Activated CD4-positive, alpha-beta T cell treated with anti-CD3 and anti-CD28 coated beads for 36 hours (primary cell): ENCODE measurements at regions not wholly inside any gene's neighbourhood (a gene's known extent, or its start where the extent isn't known, plus 50 kb on each side); places are given as distances from the start of the nearest gene placed in this dataset.
"Not testable (repeated sequence)": the region's sequence is repeated elsewhere in the genome, so short reads cannot be mapped to it uniquely, and the experiment has no call there.

Source experiments
- ATAC-seq: fragments of 200-7000 bp; cut with Tn5 transposase; one replicate; pipeline ENCODE4 v1.10.0; 2021; ENCODE audit warnings: mild to moderate bottlenecking, moderate library complexity
- CTCF ChIA-PET: fragments of 350-600 bp; sonication (Branson Sonifier 250); formaldehyde crosslinking; loops from one replicate; lab custom pipeline; 2021; ENCODE audit warnings: antibody characterized with exemption; lab: Charles Lee
- POLR2A ChIA-PET: fragments of 350-600 bp; sonication (Branson Sonifier 250); formaldehyde crosslinking; loops from one replicate; lab custom pipeline; 2021; ENCODE audit warnings: antibody characterized with exemption, inconsistent platforms; lab: Charles Lee
- DNase-seq: peaks from one replicate; pipeline ENCODE4 v3.0.0-alpha.2; 2020
- H3K27ac Mint-ChIP-seq: one replicate; pipeline ENCODE4 v1.8.0; 2021; ENCODE audit warnings: mixed read lengths
- H3K27me3 Mint-ChIP-seq: one replicate; pipeline ENCODE4 v1.8.0; 2021; ENCODE audit warnings: mixed read lengths
- H3K36me3 Mint-ChIP-seq: one replicate; pipeline ENCODE4 v1.8.0; 2021; ENCODE audit warnings: low read depth, mixed read lengths
- H3K4me1 Mint-ChIP-seq: one replicate; pipeline ENCODE4 v1.8.0; 2021; ENCODE audit warnings: mixed read lengths
- H3K4me3 Mint-ChIP-seq: one replicate; pipeline ENCODE4 v1.8.0; 2021; ENCODE audit warnings: mild to moderate bottlenecking, moderate library complexity, mixed read lengths
- H3K9me3 Mint-ChIP-seq: one replicate; pipeline ENCODE4 v1.8.0; 2021; ENCODE audit warnings: low read depth, mixed read lengths
- intact Hi-C, 2 experiments: fragments of 100-400 bp; cut with DNase I in 1 of 2; cut with micrococcal nuclease in 1 of 2; formaldehyde crosslinking; loops; one replicate each; pipeline versions ENCODE4 v1.14.2 to v1.15.1; 2022 to 2024; cut with DNase I, micrococcal nuclease

DNA sequence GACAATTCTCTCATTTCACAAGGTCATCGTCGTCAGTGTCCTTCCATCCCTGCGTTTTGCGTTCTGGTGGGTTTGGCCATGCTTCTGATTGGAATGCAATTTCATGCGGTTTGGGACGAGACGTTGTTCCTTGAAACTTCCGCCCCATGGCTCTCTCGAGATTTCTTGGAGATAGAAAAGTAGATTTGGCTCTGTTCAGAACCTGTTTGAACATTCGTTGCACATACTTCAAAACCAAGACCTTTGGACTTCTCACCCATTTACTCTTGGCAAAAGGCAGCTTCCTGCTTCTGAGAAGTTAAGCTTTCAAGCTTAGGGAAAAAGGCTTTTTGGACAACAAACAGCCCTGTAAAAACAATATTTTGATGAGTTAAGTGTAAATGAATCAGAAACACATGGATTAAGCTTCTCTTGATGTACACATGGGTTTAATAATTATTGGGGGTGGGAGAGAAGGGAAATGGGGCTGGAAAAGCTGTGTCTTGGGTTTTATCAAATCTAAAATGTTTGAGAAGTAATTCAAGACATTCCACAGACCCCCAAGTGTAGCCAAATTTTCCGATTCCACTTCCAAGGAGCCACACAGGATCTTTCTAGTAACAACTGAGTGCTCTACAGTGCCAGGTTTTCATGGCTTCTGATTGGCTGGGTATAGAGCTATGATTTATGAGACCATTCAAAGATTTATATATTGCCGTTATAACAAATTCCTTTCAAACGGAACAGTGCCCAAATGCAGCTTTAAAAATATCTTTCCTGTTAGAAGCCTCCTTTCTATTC is 467.2 kb downstream of the MED13L start:
- Mint-ChIP-seq H3K4me1 (no peaks in the 10 kb centered on the region), H3K4me3 (no peak overlapping the region), H3K27ac (no peak overlapping the region), H3K36me3 (no peaks in the 10 kb centered on the region), H3K27me3 (peaks cover 14% of the 10 kb centered on the region), H3K9me3 (peaks cover 6% of the 10 kb centered on the region)
- POLR2A ChIA-PET = no interaction called here
- ATAC-seq = no peak
- CTCF ChIA-PET = no interaction called here
- intact Hi-C loops = no loop called here
- DNase-seq = no peak

DNA sequence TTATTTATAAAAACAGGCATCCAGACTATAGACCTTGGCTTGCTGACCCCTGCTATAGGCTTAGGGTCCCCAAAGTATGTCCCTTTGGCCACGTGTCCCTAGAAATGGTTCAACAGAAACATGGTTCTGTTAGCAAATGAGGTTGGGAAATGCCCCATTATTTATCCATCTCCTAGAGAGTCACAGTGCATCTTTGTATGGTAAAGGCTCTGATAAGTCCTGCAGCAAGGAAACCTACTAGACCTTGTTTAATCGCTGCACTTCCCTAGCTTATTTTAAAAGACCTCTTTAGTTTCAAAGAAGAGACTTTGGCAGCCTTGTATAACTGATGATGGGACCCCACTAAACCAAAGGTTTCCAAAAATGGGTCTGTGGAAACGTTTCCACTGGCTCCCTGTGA is 471.5 kb downstream of the MED13L start:
- Mint-ChIP-seq H3K4me3 (no peak overlapping the region), H3K4me1 (no peaks in the 10 kb centered on the region), H3K9me3 (peaks cover 2% of the 10 kb centered on the region), H3K27me3 (peaks cover 11% of the 10 kb centered on the region), H3K36me3 (no peaks in the 10 kb centered on the region), H3K27ac (no peak overlapping the region)
- intact Hi-C loops = no loop called here
- ATAC-seq (no peak), DNase-seq (no peak)
- ChIA-PET POLR2A (no interaction called here), CTCF (no interaction called here)

DNA sequence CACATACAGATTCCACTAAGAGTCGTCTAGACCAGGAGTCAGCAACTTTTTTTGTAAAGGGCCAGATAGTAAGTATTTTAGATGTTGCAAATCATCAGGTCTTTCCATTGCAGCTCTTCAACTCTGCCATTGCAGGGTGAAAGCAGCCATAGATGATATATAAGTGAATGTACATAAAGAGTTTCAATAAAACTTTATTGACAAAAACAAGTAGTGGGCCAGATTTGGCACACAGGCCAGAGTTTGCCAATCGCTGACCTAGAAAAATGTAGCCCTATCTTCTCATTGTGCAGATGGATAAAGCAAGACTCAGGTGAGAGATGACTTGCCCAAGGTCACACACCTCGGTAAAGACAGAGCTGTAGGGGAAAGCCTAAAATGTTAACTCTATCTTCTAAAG is 474.7 kb downstream of the MED13L start:
- ChIA-PET POLR2A (no interaction called here), CTCF (interaction anchor here (0.6 kb wide), 1 partner anchor 1699 kb away, joined by 3 read pairs; no protein-coding TSS in a partner anchor)
- Mint-ChIP-seq H3K27ac (no peak overlapping the region), H3K4me1 (no peaks in the 10 kb centered on the region), H3K36me3 (no peaks in the 10 kb centered on the region), H3K4me3 (no peak overlapping the region), H3K27me3 (no peaks in the 10 kb centered on the region), H3K9me3 (no peaks in the 10 kb centered on the region)
- DNase-seq (no peak), ATAC-seq (no peak)
- intact Hi-C loops = no loop called here

DNA sequence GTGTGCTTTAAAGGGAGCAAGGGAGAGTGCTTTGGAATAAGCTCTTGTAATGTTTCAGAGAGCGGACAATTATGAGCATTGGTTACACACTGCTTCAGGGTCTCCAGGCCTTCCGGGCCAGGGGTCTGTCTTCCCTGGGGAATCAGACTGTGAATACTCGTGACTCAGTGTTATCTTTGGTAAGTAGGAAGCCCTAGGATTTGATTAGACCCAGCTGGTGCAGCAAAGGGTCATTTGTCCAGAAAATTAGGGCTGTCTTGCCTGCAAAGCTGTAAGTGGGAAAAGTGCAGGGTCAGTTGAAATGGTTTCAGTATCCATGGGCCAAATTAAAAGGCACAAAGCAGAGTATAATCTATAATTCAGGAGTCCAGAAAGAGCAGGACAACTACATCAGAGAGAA is 475.6 kb downstream of the MED13L start:
- H3K4me3 Mint-ChIP-seq = no peak overlapping the region
- ChIA-PET POLR2A (no interaction called here), CTCF (no interaction called here)
- DNase-seq (no peak), ATAC-seq (no peak)
- H3K27ac Mint-ChIP-seq = no peak overlapping the region
- H3K36me3 Mint-ChIP-seq = no peaks in the 10 kb centered on the region
- no peaks in the 10 kb centered on the region for H3K27me3 Mint-ChIP-seq
- no peaks in the 10 kb centered on the region for H3K9me3 Mint-ChIP-seq
- H3K4me1 Mint-ChIP-seq = no peaks in the 10 kb centered on the region
- intact Hi-C loops = no loop called here

DNA sequence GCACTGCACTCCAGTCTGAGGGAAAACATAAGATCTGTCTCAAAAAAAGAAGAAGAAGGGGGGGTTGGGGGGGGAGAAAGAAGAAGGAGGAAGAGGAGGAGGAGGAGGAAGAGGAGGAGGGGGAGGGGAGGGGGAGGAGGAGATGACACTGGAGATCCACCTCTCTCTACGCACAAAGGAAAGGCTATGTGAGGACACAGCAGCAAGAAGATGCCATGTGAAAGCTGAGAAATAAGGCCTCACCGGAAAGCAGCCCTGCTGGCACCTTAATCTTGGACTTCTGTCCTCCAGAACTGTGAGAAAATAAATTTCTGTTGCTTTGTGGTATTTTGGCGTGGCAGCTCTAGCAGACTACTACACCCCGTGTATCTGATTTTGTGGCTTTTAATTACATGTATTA is 477.9 kb downstream of the MED13L start:
- ATAC-seq = no peak
- POLR2A ChIA-PET = interaction anchor here (0.6 kb wide), 1 partner anchor 257 kb away, joined by 4 read pairs; no protein-coding TSS in a partner anchor
- H3K4me1 Mint-ChIP-seq = no peaks in the 10 kb centered on the region

DNA sequence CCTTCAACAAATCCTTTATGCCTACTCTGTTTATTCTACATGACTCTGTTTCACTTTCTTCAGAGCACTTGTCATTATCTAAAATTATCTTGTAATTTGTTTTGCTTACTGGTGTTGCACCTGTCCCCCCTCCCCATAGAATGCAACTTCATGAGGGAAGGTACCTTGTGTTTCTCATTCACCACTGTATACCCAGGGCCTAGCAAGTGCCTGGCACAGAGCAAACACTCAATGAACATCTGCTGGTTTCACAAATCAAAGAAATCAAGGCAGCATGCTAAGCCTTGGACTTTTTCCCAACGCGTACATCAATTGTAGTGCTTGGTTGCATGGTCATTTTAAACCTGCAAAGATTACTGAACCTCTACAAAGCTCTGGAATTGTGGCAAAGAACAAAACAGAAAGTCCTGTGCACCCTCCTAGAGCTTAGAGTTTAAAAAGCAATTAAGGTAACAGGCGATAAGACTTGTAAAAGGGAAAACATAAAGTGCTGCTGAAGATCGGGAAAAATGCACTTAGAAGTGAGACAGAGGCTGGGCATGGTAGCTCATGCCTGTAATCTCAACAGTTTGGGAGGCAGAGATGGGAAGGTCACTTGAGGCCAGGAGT is 479.1 kb downstream of the MED13L start:
- CTCF ChIA-PET = interaction anchor here (0.6 to 0.7 kb wide), 2 partner anchors 116 to 1293 kb away, joined by 3 read pairs; no protein-coding TSS in a partner anchor
- no peaks in the 10 kb centered on the region for H3K9me3 Mint-ChIP-seq
- POLR2A ChIA-PET = no interaction called here
- H3K4me1 Mint-ChIP-seq = no peaks in the 10 kb centered on the region
- DNase-seq (no peak), ATAC-seq (no peak)
- no peak overlapping the region for H3K27ac Mint-ChIP-seq
- intact Hi-C loops = no loop called here
- H3K27me3 Mint-ChIP-seq = peaks cover 4% of the 10 kb centered on the region
- no peak overlapping the region for H3K4me3 Mint-ChIP-seq
- H3K36me3 Mint-ChIP-seq = no peaks in the 10 kb centered on the region

More for the DNA sequence above, 477.9 kb downstream of the MED13L start:
- Mint-ChIP-seq H3K27ac (no peak overlapping the region), H3K9me3 (no peaks in the 10 kb centered on the region), H3K4me3 (no peak overlapping the region), H3K27me3 (no peaks in the 10 kb centered on the region), H3K36me3 (no peaks in the 10 kb centered on the region)
- DNase-seq = no peak
- intact Hi-C loops = no loop called here
- CTCF ChIA-PET = no interaction called here

DNA sequence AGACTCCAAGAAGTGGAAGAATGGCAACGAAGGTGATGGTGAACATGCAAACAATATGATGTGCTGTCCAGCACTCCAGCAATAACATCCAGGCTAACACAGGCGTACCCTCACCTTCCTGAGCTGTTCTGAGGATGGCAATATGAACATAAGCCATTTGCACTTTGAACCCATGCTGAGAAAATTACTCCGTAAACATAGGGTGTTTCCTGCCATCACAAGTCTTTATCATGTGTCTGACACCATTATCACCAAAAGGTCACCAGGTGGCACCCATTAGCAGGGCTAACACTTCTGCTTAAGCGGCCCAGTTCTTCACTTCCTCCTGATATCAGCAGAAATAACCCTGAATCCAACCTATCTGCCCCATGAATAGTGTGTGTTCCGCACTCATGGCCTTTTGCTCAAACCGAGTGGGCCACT is 482.8 kb downstream of the MED13L start:
- H3K27ac Mint-ChIP-seq = no peak overlapping the region
- ChIA-PET CTCF (no interaction called here), POLR2A (no interaction called here)
- H3K4me1 Mint-ChIP-seq = peaks cover 2% of the 10 kb centered on the region
- H3K4me3 Mint-ChIP-seq = no peak overlapping the region
- ATAC-seq = no peak
- intact Hi-C loops = no loop called here
- H3K27me3 Mint-ChIP-seq = peaks cover 18% of the 10 kb centered on the region
- no peaks in the 10 kb centered on the region for H3K36me3 Mint-ChIP-seq
- no peak for DNase-seq
- H3K9me3 Mint-ChIP-seq = no peaks in the 10 kb centered on the region

DNA sequence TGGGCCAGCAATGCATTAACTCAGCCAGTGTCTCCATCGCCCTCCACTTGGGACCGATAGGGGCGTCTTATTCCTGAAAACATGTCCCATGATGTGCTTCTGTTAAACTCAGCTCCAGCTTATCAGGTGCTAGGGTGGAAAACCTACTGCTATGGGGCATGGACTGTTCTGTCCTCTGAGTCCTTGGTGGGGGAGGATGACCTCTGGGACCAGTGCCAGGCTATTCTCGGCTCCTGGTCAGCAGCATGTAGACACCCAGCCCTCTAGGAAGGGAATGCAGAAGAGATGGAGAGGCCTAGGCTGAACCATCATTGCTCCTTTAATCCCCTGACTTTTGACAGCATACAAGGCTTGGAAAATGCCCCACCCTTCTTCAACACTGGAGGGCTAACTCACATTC is 486.2 kb downstream of the MED13L start:
- no peak overlapping the region for H3K4me3 Mint-ChIP-seq
- ChIA-PET POLR2A (no interaction called here), CTCF (interaction anchor here (0.5 kb wide), 1 partner anchor 1816 kb away, joined by 3 read pairs; no protein-coding TSS in a partner anchor)
- H3K27me3 Mint-ChIP-seq = peaks cover 20% of the 10 kb centered on the region
- H3K9me3 Mint-ChIP-seq = no peaks in the 10 kb centered on the region
- peaks cover 2% of the 10 kb centered on the region for H3K4me1 Mint-ChIP-seq
- ATAC-seq (no peak), DNase-seq (no peak)
- H3K27ac Mint-ChIP-seq = no peak overlapping the region
- intact Hi-C loops = no loop called here
- no peaks in the 10 kb centered on the region for H3K36me3 Mint-ChIP-seq

DNA sequence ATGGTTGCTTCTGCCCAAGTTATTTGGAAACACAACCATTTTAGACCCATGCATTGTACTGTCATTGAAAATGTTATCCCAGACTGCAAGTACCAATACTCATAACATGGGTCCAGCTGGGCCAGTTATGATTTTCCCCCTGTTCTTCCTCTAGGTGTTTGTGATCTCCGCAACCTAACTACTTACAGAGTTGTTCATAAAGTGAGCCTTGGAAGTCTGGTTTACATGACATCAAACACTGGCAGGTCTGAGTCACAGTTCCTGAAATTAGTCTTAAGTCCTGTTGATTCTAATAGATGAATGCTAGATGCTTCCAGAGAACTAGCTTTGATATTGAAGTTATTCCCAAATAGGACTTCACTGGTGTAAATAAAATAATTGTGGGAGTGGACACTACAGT is 487.0 kb downstream of the MED13L start:
- ChIA-PET POLR2A (no interaction called here), CTCF (interaction anchor here (0.7 kb wide), 1 partner anchor 910 kb away, joined by 3 read pairs; no protein-coding TSS in a partner anchor)
- H3K4me3 Mint-ChIP-seq = no peak overlapping the region
- H3K9me3 Mint-ChIP-seq = no peaks in the 10 kb centered on the region
- DNase-seq = peak; percentile 4
- no peaks in the 10 kb centered on the region for H3K36me3 Mint-ChIP-seq
- no peak overlapping the region for H3K27ac Mint-ChIP-seq
- ATAC-seq = peak; percentile 47
- intact Hi-C loops = no loop called here
- H3K4me1 Mint-ChIP-seq = peaks cover 2% of the 10 kb centered on the region
- peaks cover 20% of the 10 kb centered on the region for H3K27me3 Mint-ChIP-seq

DNA sequence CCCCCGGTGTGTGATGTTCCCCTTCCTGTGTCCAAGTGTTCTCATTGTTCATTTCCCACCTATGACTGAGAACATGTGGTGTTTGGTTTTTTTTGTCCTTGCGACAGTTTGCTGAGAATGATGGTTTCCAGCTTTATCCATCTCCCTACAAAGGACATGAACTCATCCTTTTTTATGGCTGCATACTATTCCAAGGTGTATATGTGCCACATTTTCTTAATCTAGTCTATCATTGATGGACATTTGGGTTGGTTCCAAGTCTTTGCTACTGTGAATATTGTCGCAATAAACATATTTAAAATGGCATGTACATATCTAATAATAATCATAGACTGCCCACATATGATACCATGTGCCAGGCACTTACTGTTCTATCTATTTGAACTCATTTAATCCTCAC is 491.0 kb downstream of the MED13L start:
- ATAC-seq, POLR2A ChIA-PET, intact Hi-C loops, H3K36me3 Mint-ChIP-seq, H3K4me3 Mint-ChIP-seq, CTCF ChIA-PET, H3K4me1 Mint-ChIP-seq, DNase-seq, H3K27ac Mint-ChIP-seq, H3K9me3 Mint-ChIP-seq: not testable (repeated sequence)
- H3K27me3 Mint-ChIP-seq = peaks cover 12% of the 10 kb centered on the region

DNA sequence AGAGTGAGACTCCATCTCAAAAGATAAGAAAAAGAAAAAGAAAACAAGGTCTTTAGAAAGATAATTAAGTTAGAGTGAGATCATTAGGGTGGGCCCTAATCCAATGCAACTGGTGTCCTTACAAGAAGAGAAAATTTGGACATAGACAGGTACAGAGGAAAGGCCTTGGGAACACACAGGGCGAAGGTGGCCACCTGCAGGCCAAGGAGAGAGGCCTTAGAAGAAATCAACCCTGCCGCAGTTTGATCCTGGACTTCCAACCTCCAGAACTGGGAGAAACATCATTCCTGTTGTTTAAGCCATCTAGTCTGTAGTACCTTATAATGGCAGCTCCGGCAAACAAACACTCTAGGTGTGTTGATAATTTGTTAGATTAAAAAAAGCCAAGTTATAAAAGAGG is 491.9 kb downstream of the MED13L start:
- H3K27ac Mint-ChIP-seq = no peak overlapping the region

DNA sequence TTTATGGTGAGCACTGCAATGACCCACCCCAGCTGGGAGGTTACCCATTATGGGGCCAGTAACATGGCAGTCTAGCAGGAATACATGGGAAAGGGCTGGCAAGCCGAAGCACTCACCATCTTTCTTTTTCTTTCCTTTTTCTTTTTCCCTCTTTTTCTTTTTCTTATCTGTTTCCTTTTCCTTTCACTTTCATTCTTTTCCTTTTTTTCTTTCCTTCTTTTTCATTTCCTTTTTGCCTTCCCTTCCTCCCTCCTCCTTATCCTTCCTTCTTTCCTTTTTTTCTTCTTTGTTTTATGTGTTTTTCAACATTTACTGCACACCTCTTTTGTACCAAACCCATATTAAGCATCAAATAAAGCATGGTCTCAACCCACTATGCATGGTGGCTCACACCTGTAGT is 501.1 kb downstream of the MED13L start:
- no peak overlapping the region for H3K27ac Mint-ChIP-seq

More for the DNA sequence above, 491.9 kb downstream of the MED13L start:
- CTCF ChIA-PET = no interaction called here
- intact Hi-C loops = no loop called here
- H3K4me3 Mint-ChIP-seq = no peak overlapping the region
- H3K27me3 Mint-ChIP-seq = peaks cover 9% of the 10 kb centered on the region
- peaks cover under 1% of the 10 kb centered on the region for H3K4me1 Mint-ChIP-seq
- H3K9me3 Mint-ChIP-seq = peaks cover 2% of the 10 kb centered on the region
- H3K36me3 Mint-ChIP-seq = no peaks in the 10 kb centered on the region
- POLR2A ChIA-PET = no interaction called here
- ATAC-seq (no peak), DNase-seq (no peak)

More for the DNA sequence above, 501.1 kb downstream of the MED13L start:
- no peaks in the 10 kb centered on the region for H3K36me3 Mint-ChIP-seq
- no peak overlapping the region for H3K4me3 Mint-ChIP-seq
- CTCF ChIA-PET = no interaction called here
- no peaks in the 10 kb centered on the region for H3K27me3 Mint-ChIP-seq
- POLR2A ChIA-PET = no interaction called here
- ATAC-seq (no peak), DNase-seq (no peak)
- intact Hi-C loops = no loop called here
- H3K9me3 Mint-ChIP-seq = no peaks in the 10 kb centered on the region
- no peaks in the 10 kb centered on the region for H3K4me1 Mint-ChIP-seq
